ENCODE measurements at regions not wholly inside any gene's neighbourhood (a gene's known extent, or its start where the extent isn't known, plus 50 kb on each side); places are given as distances from the start of the nearest gene placed in this dataset.
"Not testable (repeated sequence)": the region's sequence is repeated elsewhere in the genome, so short reads cannot be mapped to it uniquely, and the experiment has no call there.

- TF ChIP-seq CTCF (IDR thresholded peaks at IDR 0.05; ENCODE audit: low read depth, low read length, missing control alignments) = no peak
- H3K4me3 ChIP-seq (ENCODE audit: low read depth, low read length) = no peak overlapping the region
- no peak for DNase-seq (ENCODE audit: low read depth)
- in situ Hi-C loops (cut with HindIII; ENCODE audit: low sequenced_read_pairs) = no loop called here
These were observed 231.6 kb upstream of the ZNF217 start for GRCh38 chr20:53825282-53825681.

GRCh38 chr20:53824779-53825178, 231.1 kb upstream of the ZNF217 start:
- no peak overlapping the region for H3K4me3 ChIP-seq (ENCODE audit: low read depth, low read length)
- in situ Hi-C loops (cut with HindIII; ENCODE audit: low sequenced_read_pairs) = no loop called here
- DNase-seq (ENCODE audit: low read depth) = no peak
- TF ChIP-seq CTCF (IDR thresholded peaks at IDR 0.05; ENCODE audit: low read depth, low read length, missing control alignments) = no peak

- no peak for TF ChIP-seq CTCF (IDR thresholded peaks at IDR 0.05; ENCODE audit: low read depth, low read length, missing control alignments)
- no peak for DNase-seq (ENCODE audit: low read depth)
- H3K4me3 ChIP-seq (ENCODE audit: low read depth, low read length) = no peak overlapping the region
- in situ Hi-C loops (cut with HindIII; ENCODE audit: low sequenced_read_pairs) = no loop called here
These were observed 229.6 kb upstream of the ZNF217 start for GRCh38 chr20:53823121-53823764.

GRCh38 chr20:53822534-53822933, 228.9 kb upstream of the ZNF217 start:
- TF ChIP-seq CTCF (IDR thresholded peaks at IDR 0.05; ENCODE audit: low read depth, low read length, missing control alignments) = no peak
- in situ Hi-C loops (cut with HindIII; ENCODE audit: low sequenced_read_pairs) = no loop called here
- no peak overlapping the region for H3K4me3 ChIP-seq (ENCODE audit: low read depth, low read length)
- no peak for DNase-seq (ENCODE audit: low read depth)

- in situ Hi-C loops (cut with HindIII; ENCODE audit: low sequenced_read_pairs) = no loop called here
- H3K4me3 ChIP-seq (ENCODE audit: low read depth, low read length) = no peak overlapping the region
- no peak for TF ChIP-seq CTCF (IDR thresholded peaks at IDR 0.05; ENCODE audit: low read depth, low read length, missing control alignments)
- no peak for DNase-seq (ENCODE audit: low read depth)
These were observed 226.4 kb upstream of the ZNF217 start for GRCh38 chr20:53819973-53820451.

- TF ChIP-seq CTCF (IDR thresholded peaks at IDR 0.05; ENCODE audit: low read depth, low read length, missing control alignments) = no peak
- no peak overlapping the region for H3K4me3 ChIP-seq (ENCODE audit: low read depth, low read length)
- in situ Hi-C loops (cut with HindIII; ENCODE audit: low sequenced_read_pairs) = no loop called here
- no peak for DNase-seq (ENCODE audit: low read depth)
These were observed 225.0 kb upstream of the ZNF217 start for GRCh38 chr20:53818457-53819177.

GRCh38 chr20:53817513-53817912, 223.9 kb upstream of the ZNF217 start:
- DNase-seq (ENCODE audit: low read depth); H3K4me3 ChIP-seq (ENCODE audit: low read depth, low read length); in situ Hi-C loops (cut with HindIII; ENCODE audit: low sequenced_read_pairs): not testable (repeated sequence)

Data from astrocyte of the cerebellum (primary cell).